HEK293 (cell line): ENCODE measurements at regions not wholly inside any gene's neighbourhood (a gene's known extent, or its start where the extent isn't known, plus 50 kb on each side); places are given as distances from the start of the nearest gene placed in this dataset.

Experiments used
- CTCF ChIA-PET: fragments of 350-600 bp; formaldehyde crosslinking; extraction: SDS; loops from one replicate; lab custom pipeline; 2021; ENCODE audit warnings: antibody characterized with exemption; lab: Yijun Ruan, JAX
- POLR2A ChIA-PET: fragments of 300-600 bp; formaldehyde crosslinking; extraction: SDS; loops from one replicate; lab custom pipeline; 2020; ENCODE audit warnings: antibody characterized with exemption, inconsistent platforms; lab: Yijun Ruan, JAX
- H3K27ac ChIP-seq: fragments of 200-500 bp; sonication (Bioruptor generic); 2 replicates; pipeline ENCODE4 v1.5.1; 2014; ENCODE audit warnings: low read depth, low read length, control low read depth, inconsistent platforms; ENCODE audit errors: extremely low read depth
- H3K36me3 ChIP-seq, 2 experiments: fragments of 200-500 bp in 1 of 2; sonication (Bioruptor generic) in 1 of 2; 1 replicate in 1 of 2; 2 replicates in 1 of 2; pipeline ENCODE4 v1.5.1; 2014 to 2017; ENCODE audit warnings: inconsistent platforms in 2 of 2, low read length in 2 of 2; ENCODE audit not compliant: control insufficient read depth in 2 of 2, insufficient read depth in 1 of 2
- H3K4me1 ChIP-seq: fragments of 200-500 bp; sonication (Bioruptor generic); 2 replicates; pipeline ENCODE4 v1.5.1; 2014; ENCODE audit warnings: mild to moderate bottlenecking, low read length, inconsistent platforms; ENCODE audit not compliant: control insufficient read depth, insufficient read depth
- H3K4me3 ChIP-seq: 2 replicates; pipeline ENCODE4 v1.5.1; 2011; ENCODE audit warnings: low read depth, mild to moderate bottlenecking, control low read depth, low read length, moderate library complexity
- H3K9me3 ChIP-seq: fragments of 200-500 bp; sonication (Bioruptor generic); 2 replicates; pipeline ENCODE4 v1.5.1; 2014; ENCODE audit warnings: low read depth, low read length, inconsistent platforms; ENCODE audit not compliant: control insufficient read depth, insufficient read depth
- HIC1 ChIP-seq: fragments of 450-650 bp; formaldehyde crosslinking; IDR thresholded peaks from 2 replicates; pipeline ENCODE4 v1.5.1; 2016; ENCODE audit warnings: missing biosample characterization, missing genetic modification characterization
- IKZF3 ChIP-seq: fragments of 450-650 bp; IDR thresholded peaks from 2 replicates; pipeline ENCODE4 v1.5.0; 2018; ENCODE audit warnings: missing biosample characterization, mild to moderate bottlenecking, missing genetic modification characterization, moderate library complexity
- KLF16 ChIP-seq: fragments of 450-650 bp; formaldehyde crosslinking; IDR thresholded peaks from 2 replicates; pipeline ENCODE4 v1.5.1; 2017; ENCODE audit warnings: missing biosample characterization, missing genetic modification characterization
- TRIM28 ChIP-seq: IDR thresholded peaks from 2 replicates; pipeline ENCODE4 v1.6.1; 2011; ENCODE audit warnings: low read length, control low read depth, borderline replicate concordance
- ZBTB44 ChIP-seq: fragments of 450-650 bp; IDR thresholded peaks from 2 replicates; pipeline ENCODE4 v1.5.1; 2018; ENCODE audit warnings: missing biosample characterization, mild to moderate bottlenecking, missing genetic modification characterization
- ZFP37 ChIP-seq: fragments of 450-650 bp; formaldehyde crosslinking; IDR thresholded peaks from 2 replicates; pipeline ENCODE4 v1.5.1; 2016; ENCODE audit warnings: missing biosample characterization, missing genetic modification characterization
- ZFP69B ChIP-seq: fragments of 450-650 bp; formaldehyde crosslinking; IDR thresholded peaks from 2 replicates; pipeline ENCODE4 v1.5.1; 2016; ENCODE audit warnings: missing biosample characterization, missing genetic modification characterization
- ZIC2 ChIP-seq: fragments of 450-650 bp; formaldehyde crosslinking; IDR thresholded peaks from 2 replicates; pipeline ENCODE4 v1.5.1; 2016; ENCODE audit warnings: missing biosample characterization, missing genetic modification characterization
- ZNF148 ChIP-seq: fragments of 450-650 bp; formaldehyde crosslinking; IDR thresholded peaks from 2 replicates; pipeline ENCODE4 v1.5.0; 2017; ENCODE audit warnings: missing biosample characterization, missing genetic modification characterization, borderline replicate concordance
- ZNF175 ChIP-seq: fragments of 450-650 bp; formaldehyde crosslinking; IDR thresholded peaks from 2 replicates; pipeline ENCODE4 v1.5.1; 2016; ENCODE audit warnings: missing biosample characterization, missing genetic modification characterization
- ZNF184 ChIP-seq: fragments of 450-650 bp; IDR thresholded peaks from 2 replicates; pipeline ENCODE4 v1.5.1; 2018; ENCODE audit warnings: missing biosample characterization, mild to moderate bottlenecking, missing genetic modification characterization
- ZNF19 ChIP-seq: fragments of 450-650 bp; formaldehyde crosslinking; IDR thresholded peaks from 2 replicates; pipeline ENCODE4; 2016; ENCODE audit warnings: missing biosample characterization, missing genetic modification characterization, low read depth
- ZNF433 ChIP-seq: fragments of 450-650 bp; formaldehyde crosslinking; IDR thresholded peaks from 2 replicates; pipeline ENCODE4 v1.5.1; 2016; ENCODE audit warnings: missing biosample characterization, missing genetic modification characterization, low read depth
- ZNF544 ChIP-seq: fragments of 450-650 bp; formaldehyde crosslinking; IDR thresholded peaks from 2 replicates; pipeline ENCODE4 v1.5.0; 2017; ENCODE audit warnings: missing biosample characterization, missing genetic modification characterization
- ZNF639 ChIP-seq: fragments of 450-650 bp; formaldehyde crosslinking; IDR thresholded peaks from 2 replicates; pipeline ENCODE4 v1.5.1; 2016; ENCODE audit warnings: missing biosample characterization, missing genetic modification characterization
- ZNF645 ChIP-seq: fragments of 450-650 bp; formaldehyde crosslinking; IDR thresholded peaks from 2 replicates; pipeline ENCODE4; 2016; ENCODE audit warnings: missing biosample characterization, missing genetic modification characterization
- ZNF701 ChIP-seq: fragments of 450-650 bp; formaldehyde crosslinking; IDR thresholded peaks from 2 replicates; pipeline ENCODE4 v1.5.1; 2016; ENCODE audit warnings: missing biosample characterization, missing genetic modification characterization
- ZNF830 ChIP-seq: fragments of 450-650 bp; IDR thresholded peaks from 2 replicates; pipeline ENCODE4 v1.5.0; 2018; ENCODE audit warnings: missing biosample characterization, missing genetic modification characterization, low read depth, mild to moderate bottlenecking, moderate library complexity
- ZXDB ChIP-seq: fragments of 450-650 bp; formaldehyde crosslinking; IDR thresholded peaks from 2 replicates; pipeline ENCODE4 v1.5.1; 2016; ENCODE audit warnings: missing biosample characterization, missing genetic modification characterization

GRCh38 chr2:125756431-125756830 is 899.5 kb upstream of the GYPC start:
- Histone ChIP-seq H3K4me3 (no peak overlapping the region), H3K9me3 (no peaks in the 10 kb centered on the region), H3K36me3 (no peaks in the 10 kb centered on the region), H3K27ac (no peak overlapping the region), H3K4me1 (no peaks in the 10 kb centered on the region)
- CTCF ChIA-PET, result interaction anchor here (0.7 kb wide), 1 partner anchor 10 kb away, joined by 3 read pairs; no protein-coding TSS in a partner anchor
- no peak for TF ChIP-seq ZIC2
- TF ChIP-seq ZNF184 (tag by site-specific recombination), result no peak
- TF ChIP-seq ZNF645 (tag by site-specific recombination), result no peak
- POLR2A ChIA-PET, result no interaction called here

DNA sequence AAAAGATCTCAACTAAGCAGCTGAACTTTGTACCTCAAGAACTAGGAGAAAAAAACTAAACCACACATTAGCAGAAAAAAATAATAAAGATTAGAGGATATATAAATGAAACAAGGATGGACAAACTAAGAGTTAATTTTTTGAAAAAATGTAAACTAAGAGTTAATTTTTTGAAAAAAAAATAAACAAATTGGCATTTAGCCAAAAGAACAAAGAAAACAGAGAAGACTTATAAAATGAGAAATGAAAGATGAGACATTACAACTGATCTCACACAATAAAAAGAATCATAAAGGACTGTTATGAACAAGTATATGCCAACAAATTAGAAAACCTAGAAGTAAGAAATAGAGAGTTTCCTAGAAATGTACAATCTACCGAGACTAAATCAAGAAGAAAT is 859.2 kb upstream of the GYPC start:
- no peak overlapping the region for H3K27ac ChIP-seq
- ChIA-PET POLR2A (no interaction called here), CTCF (interaction anchor here (0.7 kb wide), 1 partner anchor 318 kb away, joined by 3 read pairs; no protein-coding TSS in a partner anchor)
- no peak overlapping the region for H3K4me3 ChIP-seq
- no peaks in the 10 kb centered on the region for H3K36me3 ChIP-seq
- H3K4me1 ChIP-seq, result no peaks in the 10 kb centered on the region
- TF ChIP-seq ZNF175 (tag by site-specific recombination) (no peak), KLF16 (tag by site-specific recombination) (no peak), TRIM28 (no peak), IKZF3 (tag by site-specific recombination) (no peak), ZNF639 (tag by site-specific recombination) (no peak), ZFP37 (tag by site-specific recombination) (no peak), ZBTB44 (tag by site-specific recombination) (no peak), ZNF148 (no peak), ZNF830 (tag by site-specific recombination) (no peak), HIC1 (no peak), ZNF19 (no peak), ZNF544 (tag by site-specific recombination) (no peak), ZNF701 (tag by site-specific recombination) (no peak), ZXDB (tag by site-specific recombination) (no peak), ZNF433 (tag by site-specific recombination) (no peak), ZFP69B (tag by site-specific recombination) (no peak)
- no peaks in the 10 kb centered on the region for H3K9me3 ChIP-seq
